ENCODE measurements at regions not wholly inside any gene's neighbourhood (a gene's known extent, or its start where the extent isn't known, plus 50 kb on each side); places are given as distances from the start of the nearest gene placed in this dataset.

DNA sequence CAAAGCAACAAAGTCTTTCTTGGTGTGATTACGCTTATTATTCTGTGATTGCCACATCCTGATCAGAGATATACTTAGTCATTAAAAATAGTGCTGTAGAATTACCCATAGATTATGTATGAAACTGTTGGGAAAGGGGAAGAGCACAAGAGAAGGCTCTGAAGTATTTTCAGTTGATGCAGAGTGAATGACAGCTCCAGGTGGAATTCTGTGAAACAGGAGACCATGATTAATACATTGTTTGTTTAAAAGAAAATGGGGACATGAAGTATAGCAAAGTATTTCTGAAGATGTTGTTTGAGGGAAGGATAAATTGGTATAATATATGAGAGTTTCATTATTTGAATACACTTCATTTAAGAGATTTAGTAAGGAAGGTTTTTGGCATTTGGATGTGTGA, 307.6 kb upstream of the CDH20 start:
- ChIA-PET CTCF (no interaction called here), POLR2A (no interaction called here)
- DNase-seq (ENCODE audit: extremely low spot score), result no peak
- TF ChIP-seq, protein P1, sequence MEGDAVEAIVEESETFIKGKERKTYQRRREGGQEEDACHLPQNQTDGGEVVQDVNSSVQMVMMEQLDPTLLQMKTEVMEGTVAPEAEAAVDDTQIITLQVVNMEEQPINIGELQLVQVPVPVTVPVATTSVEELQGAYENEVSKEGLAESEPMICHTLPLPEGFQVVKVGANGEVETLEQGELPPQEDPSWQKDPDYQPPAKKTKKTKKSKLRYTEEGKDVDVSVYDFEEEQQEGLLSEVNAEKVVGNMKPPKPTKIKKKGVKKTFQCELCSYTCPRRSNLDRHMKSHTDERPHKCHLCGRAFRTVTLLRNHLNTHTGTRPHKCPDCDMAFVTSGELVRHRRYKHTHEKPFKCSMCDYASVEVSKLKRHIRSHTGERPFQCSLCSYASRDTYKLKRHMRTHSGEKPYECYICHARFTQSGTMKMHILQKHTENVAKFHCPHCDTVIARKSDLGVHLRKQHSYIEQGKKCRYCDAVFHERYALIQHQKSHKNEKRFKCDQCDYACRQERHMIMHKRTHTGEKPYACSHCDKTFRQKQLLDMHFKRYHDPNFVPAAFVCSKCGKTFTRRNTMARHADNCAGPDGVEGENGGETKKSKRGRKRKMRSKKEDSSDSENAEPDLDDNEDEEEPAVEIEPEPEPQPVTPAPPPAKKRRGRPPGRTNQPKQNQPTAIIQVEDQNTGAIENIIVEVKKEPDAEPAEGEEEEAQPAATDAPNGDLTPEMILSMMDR (IDR thresholded peaks at IDR 0.05; ENCODE audit: control extremely low read depth, extremely low read depth, low read depth, missing control alignments), result no peak

- DNase-seq (ENCODE audit: extremely low spot score), result no peak
- ChIA-PET CTCF (no interaction called here), POLR2A (no interaction called here)
- TF ChIP-seq, protein P1 (IDR thresholded peaks at IDR 0.05; ENCODE audit: control extremely low read depth, extremely low read depth, low read depth, missing control alignments), result no peak
These were observed 301.6 kb upstream of the CDH20 start for GRCh38 chr18:61031626-61032025.

DNA sequence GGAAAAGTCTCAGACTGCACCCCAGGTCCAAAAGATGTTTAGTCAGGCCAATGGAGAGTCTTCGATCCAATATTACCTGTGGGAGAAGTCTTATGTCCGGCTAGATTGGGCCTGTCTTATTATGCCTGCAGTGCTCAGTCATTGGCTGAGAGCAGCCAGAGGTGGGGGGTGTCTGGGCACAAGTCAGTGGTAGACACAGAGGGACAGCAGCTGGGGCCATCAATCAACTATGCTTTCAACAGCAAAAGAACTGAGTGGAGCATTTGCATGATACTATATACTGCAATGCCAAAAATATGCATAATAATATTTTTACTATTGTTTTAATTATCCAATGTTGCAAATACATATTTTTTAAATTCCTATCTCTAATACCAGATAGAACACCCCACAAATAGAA, 298.6 kb upstream of the CDH20 start:
- no peak for DNase-seq (ENCODE audit: extremely low spot score)
- TF ChIP-seq, protein P1 (IDR thresholded peaks at IDR 0.05; ENCODE audit: control extremely low read depth, extremely low read depth, low read depth, missing control alignments), result no peak
- ChIA-PET CTCF (no interaction called here), POLR2A (no interaction called here)

GRCh38 chr18:61039251-61039650, 294.0 kb upstream of the CDH20 start:
- ChIA-PET CTCF (interaction anchor here (1.6 kb wide), 1 partner anchor 29 kb away, joined by 4 read pairs; no protein-coding TSS in a partner anchor), POLR2A (no interaction called here)
- TF ChIP-seq, protein P1 (IDR thresholded peaks at IDR 0.05; ENCODE audit: control extremely low read depth, extremely low read depth, low read depth, missing control alignments), result no peak
- DNase-seq (ENCODE audit: extremely low spot score), result no peak

DNA sequence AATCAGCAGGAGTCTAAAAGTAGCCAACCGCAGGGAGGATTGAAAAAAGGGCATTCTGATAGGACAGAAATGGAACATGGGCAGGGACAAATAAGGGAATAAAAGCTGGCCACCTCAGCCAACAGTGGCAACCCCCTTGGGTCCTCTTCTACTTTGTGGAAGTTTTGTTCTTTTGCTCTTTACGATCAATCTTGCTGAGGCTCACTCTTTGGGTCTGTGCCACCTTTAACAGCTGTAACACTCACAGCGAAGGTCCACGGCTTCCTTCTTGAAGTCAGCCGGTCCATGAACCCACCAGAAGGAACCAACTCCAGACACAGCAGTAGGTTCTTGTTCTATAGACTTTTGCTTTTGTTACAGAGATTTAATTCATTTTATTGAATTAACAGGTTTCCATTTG, 285.4 kb upstream of the CDH20 start:
- DNase-seq (ENCODE audit: extremely low spot score), result no peak
- ChIA-PET POLR2A (no interaction called here), CTCF (no interaction called here)
- TF ChIP-seq, protein P1 (IDR thresholded peaks at IDR 0.05; ENCODE audit: control extremely low read depth, extremely low read depth, low read depth, missing control alignments), result no peak

DNA sequence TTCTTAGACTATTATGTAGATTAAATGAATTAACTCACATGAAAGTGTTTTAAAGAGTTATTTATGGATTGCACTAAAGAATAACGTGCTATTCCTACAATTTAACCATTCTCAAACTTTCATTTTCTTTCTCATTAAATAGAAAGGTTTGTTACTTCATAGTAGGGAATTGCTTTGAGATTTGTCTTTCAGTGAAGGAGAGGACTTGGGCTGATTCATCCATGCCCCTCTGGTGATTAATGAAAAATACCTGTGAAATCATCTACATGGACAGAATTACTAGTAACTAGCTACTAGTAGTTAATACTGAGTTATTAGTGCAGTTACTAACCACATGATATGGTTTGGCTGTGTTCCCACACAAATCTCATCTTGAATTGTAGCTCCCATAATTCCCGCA, 275.8 kb upstream of the CDH20 start:
- TF ChIP-seq, protein P1 (IDR thresholded peaks at IDR 0.05; ENCODE audit: control extremely low read depth, extremely low read depth, low read depth, missing control alignments), result no peak
- ChIA-PET CTCF (interaction anchor here (1.2 kb wide), 1 partner anchor 9 kb away, joined by 3 read pairs; no protein-coding TSS in a partner anchor), POLR2A (no interaction called here)
- DNase-seq (ENCODE audit: extremely low spot score), result no peak

DNA sequence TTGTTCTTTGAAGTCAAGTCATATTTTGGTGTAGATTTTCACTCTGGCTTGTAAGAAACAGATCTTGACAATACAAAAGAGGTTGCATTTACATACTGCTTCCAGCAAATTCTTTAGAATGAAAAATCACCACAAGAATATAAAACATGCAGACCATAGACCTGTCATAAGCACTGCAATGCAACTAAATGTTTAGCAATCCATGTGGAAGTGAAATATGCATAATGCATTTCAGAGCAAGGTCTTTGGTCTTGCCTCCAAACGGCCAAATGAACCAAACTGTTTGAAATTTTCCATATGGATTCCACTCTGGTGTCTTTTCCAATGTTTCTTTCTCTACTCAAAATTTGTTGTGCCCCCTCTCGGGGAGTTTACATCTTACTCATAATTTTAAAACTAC, 271.0 kb upstream of the CDH20 start:
- TF ChIP-seq, protein P1 (IDR thresholded peaks at IDR 0.05; ENCODE audit: control extremely low read depth, extremely low read depth, low read depth, missing control alignments), result no peak
- no peak for DNase-seq (ENCODE audit: extremely low spot score)
- ChIA-PET POLR2A (no interaction called here), CTCF (no interaction called here)

Measured in GM10248 (cell line).